ENCODE measurements at regions not wholly inside any gene's neighbourhood (a gene's known extent, or its start where the extent isn't known, plus 50 kb on each side); places are given as distances from the start of the nearest gene placed in this dataset.

DNA sequence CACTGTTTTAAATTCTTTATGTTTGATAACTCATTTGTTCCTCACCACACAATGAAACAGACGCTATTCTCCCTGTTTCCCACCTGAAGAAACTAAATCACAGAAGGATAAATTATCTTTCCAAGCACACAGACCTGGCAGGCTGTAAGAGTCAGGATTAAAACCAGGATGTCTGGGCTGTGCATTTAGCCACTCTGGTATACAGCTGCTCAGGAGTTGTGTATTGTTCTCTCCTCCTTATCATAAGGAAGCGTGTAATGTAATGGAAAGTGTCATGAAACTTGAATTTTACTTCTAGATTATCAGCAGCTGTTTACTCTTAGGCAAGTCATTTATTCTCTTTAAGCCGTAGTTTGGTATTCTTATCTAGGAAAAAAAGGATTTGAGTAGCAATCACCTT is 154.8 kb upstream of the LRIG3 start:
- H2BK15ac ChIP-seq (ENCODE audit: low read depth, low read length), result no peak overlapping the region
- no peak overlapping the region for H3K4me2 ChIP-seq (ENCODE audit: insufficient read depth, insufficient read length, low read length)
- H2BK120ac ChIP-seq (ENCODE audit: low read depth, low read length, poor library complexity, severe bottlenecking), result no peak overlapping the region
- H2BK20ac ChIP-seq (ENCODE audit: low read depth, low read length, poor library complexity, severe bottlenecking), result no peak overlapping the region
- H3K9me3 ChIP-seq (ENCODE audit: control insufficient read depth, low read depth, low read length), result no peaks in the 10 kb centered on the region
- no peak overlapping the region for H3T11ph ChIP-seq (ENCODE audit: low read length)
- H3K27me3 ChIP-seq (ENCODE audit: insufficient read depth, low read length), result no peaks in the 10 kb centered on the region
- no peaks in the 10 kb centered on the region for H3K79me1 ChIP-seq (ENCODE audit: insufficient read depth, low read depth, low read length, poor library complexity, severe bottlenecking)
- H3K27ac ChIP-seq (ENCODE audit: insufficient read length, low read depth, low read length), result no peak overlapping the region
- no peak for DNase-seq
- Mint-ChIP-seq H3K36me3 (ENCODE audit: insufficient read depth in 1 of 3, low read depth in 3 of 3) (no peaks in the 10 kb centered on the region), H3K27ac (no peak overlapping the region), H3K4me1 (peaks cover 0 to 2% of the 10 kb centered on the region in 2 experiments; a peak in 1 of 4 replicates), H3K4me3 (no peak overlapping the region), H3K9me3 (no peaks in the 10 kb centered on the region), H3K27me3 (ENCODE audit: low read depth) (no peaks in the 10 kb centered on the region)
- no peaks in the 10 kb centered on the region for H3K23me2 ChIP-seq (ENCODE audit: insufficient read length, low read depth, low read length, poor library complexity, severe bottlenecking)
- no CpG with 5 or more reads among the region's 3 CpGs for WGBS (ENCODE audit: extremely low coverage, insufficient read length, low lambda C conversion rate)
- no peak overlapping the region for H4K5ac ChIP-seq (ENCODE audit: insufficient read length, low read depth, low read length)
- no peaks in the 10 kb centered on the region for H3K4me1 ChIP-seq (ENCODE audit: insufficient read depth, low read length)
- no peak overlapping the region for H3K9ac ChIP-seq (ENCODE audit: extremely low read depth, insufficient read length, low read length)
- no peak overlapping the region for H3K23ac ChIP-seq (ENCODE audit: insufficient read length, low read depth, low read length)
- no peak overlapping the region for H2AFZ ChIP-seq (ENCODE audit: low read length)
- H4K20me1 ChIP-seq (ENCODE audit: control insufficient read depth, insufficient read depth, insufficient read length), result no peaks in the 10 kb centered on the region
- H3K18ac ChIP-seq (ENCODE audit: insufficient read length, low read depth, low read length), result no peak overlapping the region
- no peak overlapping the region for H4K8ac ChIP-seq (replicated peaks; ENCODE audit: insufficient read length, low read depth, low read length)
- H3K14ac ChIP-seq (ENCODE audit: insufficient read depth, low read length), result no peak overlapping the region
- H2AK5ac ChIP-seq (ENCODE audit: insufficient read length, low read length), result no peak overlapping the region
- H3K56ac ChIP-seq (ENCODE audit: insufficient read length, low read depth, low read length), result no peak overlapping the region
- TF ChIP-seq, protein P1, sequence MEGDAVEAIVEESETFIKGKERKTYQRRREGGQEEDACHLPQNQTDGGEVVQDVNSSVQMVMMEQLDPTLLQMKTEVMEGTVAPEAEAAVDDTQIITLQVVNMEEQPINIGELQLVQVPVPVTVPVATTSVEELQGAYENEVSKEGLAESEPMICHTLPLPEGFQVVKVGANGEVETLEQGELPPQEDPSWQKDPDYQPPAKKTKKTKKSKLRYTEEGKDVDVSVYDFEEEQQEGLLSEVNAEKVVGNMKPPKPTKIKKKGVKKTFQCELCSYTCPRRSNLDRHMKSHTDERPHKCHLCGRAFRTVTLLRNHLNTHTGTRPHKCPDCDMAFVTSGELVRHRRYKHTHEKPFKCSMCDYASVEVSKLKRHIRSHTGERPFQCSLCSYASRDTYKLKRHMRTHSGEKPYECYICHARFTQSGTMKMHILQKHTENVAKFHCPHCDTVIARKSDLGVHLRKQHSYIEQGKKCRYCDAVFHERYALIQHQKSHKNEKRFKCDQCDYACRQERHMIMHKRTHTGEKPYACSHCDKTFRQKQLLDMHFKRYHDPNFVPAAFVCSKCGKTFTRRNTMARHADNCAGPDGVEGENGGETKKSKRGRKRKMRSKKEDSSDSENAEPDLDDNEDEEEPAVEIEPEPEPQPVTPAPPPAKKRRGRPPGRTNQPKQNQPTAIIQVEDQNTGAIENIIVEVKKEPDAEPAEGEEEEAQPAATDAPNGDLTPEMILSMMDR (conservative IDR thresholded peaks at IDR 0.05), result no peak
- no peak overlapping the region for H2BK5ac ChIP-seq (ENCODE audit: insufficient read length, low read length)
- no peak overlapping the region for H2BK12ac ChIP-seq (ENCODE audit: insufficient read length, low read depth, low read length)
- no peak overlapping the region for H3K4ac ChIP-seq (ENCODE audit: low read depth, low read length)
- H3K79me2 ChIP-seq (ENCODE audit: insufficient read depth, low read length), result no peaks in the 10 kb centered on the region
- H4K91ac ChIP-seq (ENCODE audit: insufficient read length, low read depth, low read length), result no peak overlapping the region
